Sigmoid colon (tissue), 4 donors: ENCODE measurements at regions not wholly inside any gene's neighbourhood (a gene's known extent, or its start where the extent isn't known, plus 50 kb on each side); places are given as distances from the start of the nearest gene placed in this dataset.

Experiments used
- POLR2AphosphoS5 ChIP-seq, 4 donors: sonication (generic); formaldehyde crosslinking; IDR thresholded peaks; one replicate each; pipeline ENCODE4 v1.6.1; 2017; ENCODE audit warnings: antibody characterized with exemption in 4 of 4
- TF ChIP-seq, protein P1 (sequence below), 4 experiments: fragments of 450-650 bp in 3 of 4; fragments of 200-600 bp in 1 of 4; IDR thresholded peaks; one replicate each; pipeline ENCODE4 v1.5.1; 2016 to 2019; ENCODE audit warnings: antibody characterized with exemption in 4 of 4, mild to moderate bottlenecking in 3 of 4, moderate library complexity in 2 of 4

GRCh38 chr4:178027796-178028195, 585.6 kb upstream of the AGA start:
- no peak for TF ChIP-seq POLR2AphosphoS5 (IDR thresholded peaks at IDR 0.05)
- TF ChIP-seq, protein P1, sequence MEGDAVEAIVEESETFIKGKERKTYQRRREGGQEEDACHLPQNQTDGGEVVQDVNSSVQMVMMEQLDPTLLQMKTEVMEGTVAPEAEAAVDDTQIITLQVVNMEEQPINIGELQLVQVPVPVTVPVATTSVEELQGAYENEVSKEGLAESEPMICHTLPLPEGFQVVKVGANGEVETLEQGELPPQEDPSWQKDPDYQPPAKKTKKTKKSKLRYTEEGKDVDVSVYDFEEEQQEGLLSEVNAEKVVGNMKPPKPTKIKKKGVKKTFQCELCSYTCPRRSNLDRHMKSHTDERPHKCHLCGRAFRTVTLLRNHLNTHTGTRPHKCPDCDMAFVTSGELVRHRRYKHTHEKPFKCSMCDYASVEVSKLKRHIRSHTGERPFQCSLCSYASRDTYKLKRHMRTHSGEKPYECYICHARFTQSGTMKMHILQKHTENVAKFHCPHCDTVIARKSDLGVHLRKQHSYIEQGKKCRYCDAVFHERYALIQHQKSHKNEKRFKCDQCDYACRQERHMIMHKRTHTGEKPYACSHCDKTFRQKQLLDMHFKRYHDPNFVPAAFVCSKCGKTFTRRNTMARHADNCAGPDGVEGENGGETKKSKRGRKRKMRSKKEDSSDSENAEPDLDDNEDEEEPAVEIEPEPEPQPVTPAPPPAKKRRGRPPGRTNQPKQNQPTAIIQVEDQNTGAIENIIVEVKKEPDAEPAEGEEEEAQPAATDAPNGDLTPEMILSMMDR (IDR thresholded peaks at IDR 0.05): no peak
